Trophoblast cell (in vitro differentiated cells and primary cell): ENCODE measurements at regions not wholly inside any gene's neighbourhood (a gene's known extent, or its start where the extent isn't known, plus 50 kb on each side); places are given as distances from the start of the nearest gene placed in this dataset.

Experiments
- DNase-seq, 2 donors: peaks; one replicate each; pipeline ENCODE4 v3.0.0-alpha.2; 2016
- H2AFZ ChIP-seq: 2 replicates; pipeline ENCODE4 v1.6.1; 2013; ENCODE audit warnings: low read length, moderate library complexity, mild to moderate bottlenecking; ENCODE audit not compliant: insufficient read depth, poor library complexity
- H2AK5ac ChIP-seq: 2 replicates; pipeline ENCODE4 v1.6.1; 2013; ENCODE audit warnings: mild to moderate bottlenecking, low read length
- H2BK120ac ChIP-seq: 2 replicates; pipeline ENCODE4 v1.6.1; 2013; ENCODE audit warnings: low read length, mild to moderate bottlenecking, moderate library complexity; ENCODE audit not compliant: insufficient read depth, poor library complexity
- H2BK12ac ChIP-seq: 2 replicates; pipeline ENCODE4 v1.6.1; 2013; ENCODE audit warnings: mild to moderate bottlenecking, low read length, moderate library complexity
- H2BK5ac ChIP-seq: 2 replicates; pipeline ENCODE4 v1.6.1; 2013; ENCODE audit warnings: low read length, low read depth, moderate library complexity, mild to moderate bottlenecking; ENCODE audit not compliant: poor library complexity
- H3K14ac ChIP-seq: 2 replicates; pipeline ENCODE4 v1.6.1; 2013; ENCODE audit warnings: mild to moderate bottlenecking, low read length
- H3K18ac ChIP-seq: 2 replicates; pipeline ENCODE4 v1.6.1; 2013; ENCODE audit warnings: mild to moderate bottlenecking, low read length
- H3K23ac ChIP-seq: 2 replicates; pipeline ENCODE4 v1.6.1; 2013; ENCODE audit warnings: low read length
- H3K27ac ChIP-seq: 2 replicates; pipeline ENCODE4 v1.5.1; 2013; ENCODE audit warnings: low read depth, mild to moderate bottlenecking, inconsistent platforms, low read length, moderate library complexity
- H3K27me3 ChIP-seq: 2 replicates; pipeline ENCODE4 v1.6.1; 2013; ENCODE audit warnings: inconsistent platforms, mild to moderate bottlenecking, low read length, moderate library complexity; ENCODE audit not compliant: insufficient read depth
- H3K36me3 ChIP-seq, 2 experiments: 1 replicate in 1 of 2; 2 replicates in 1 of 2; pipeline ENCODE4 v1.6.1; 2013; ENCODE audit warnings: low read length in 2 of 2, mild to moderate bottlenecking in 2 of 2, moderate library complexity in 1 of 2; ENCODE audit not compliant: insufficient read depth in 2 of 2, control insufficient read depth in 1 of 2
- H3K4ac ChIP-seq: 2 replicates; pipeline ENCODE4 v1.6.1; 2013; ENCODE audit warnings: low read depth, mild to moderate bottlenecking, low read length, moderate library complexity
- H3K4me1 ChIP-seq, 2 experiments: 1 replicate in 1 of 2; 2 replicates in 1 of 2; pipeline ENCODE4 v1.6.1; 2013; ENCODE audit warnings: low read length in 2 of 2, mild to moderate bottlenecking in 2 of 2, moderate library complexity in 1 of 2; ENCODE audit not compliant: insufficient read depth in 2 of 2, control insufficient read depth in 1 of 2
- H3K4me2 ChIP-seq: 2 replicates; pipeline ENCODE4 v1.6.1; 2013; ENCODE audit warnings: inconsistent platforms, mild to moderate bottlenecking, low read length, moderate library complexity
- H3K4me3 ChIP-seq: 2 replicates; pipeline ENCODE4 v1.5.1; 2013; ENCODE audit warnings: mild to moderate bottlenecking, low read depth, low read length, inconsistent platforms
- H3K79me1 ChIP-seq: one replicate; pipeline ENCODE4 v1.6.1; 2013; ENCODE audit warnings: low read length
- H3K79me2 ChIP-seq: 2 replicates; pipeline ENCODE4 v1.6.1; 2013; ENCODE audit warnings: low read length, mild to moderate bottlenecking; ENCODE audit not compliant: control insufficient read depth, insufficient read depth, poor library complexity
- H3K9ac ChIP-seq: 2 replicates; pipeline ENCODE4 v1.6.1; 2013; ENCODE audit warnings: mild to moderate bottlenecking, low read length
- H3K9me3 ChIP-seq: 2 replicates; pipeline ENCODE4 v1.6.1; 2013; ENCODE audit warnings: low read depth, mild to moderate bottlenecking, control low read depth, inconsistent platforms, low read length; ENCODE audit not compliant: insufficient read depth
- H4K12ac ChIP-seq: 2 replicates; pipeline ENCODE4 v1.6.1; 2013; ENCODE audit warnings: low read depth, mild to moderate bottlenecking, low read length, moderate library complexity
- H4K8ac ChIP-seq: 2 replicates; pipeline ENCODE4 v1.6.1; 2013; ENCODE audit warnings: low read depth, mild to moderate bottlenecking, low read length, moderate library complexity
- H4K91ac ChIP-seq: one replicate; pipeline ENCODE4 v1.6.1; 2013; ENCODE audit warnings: low read depth, mild to moderate bottlenecking, low read length, moderate library complexity
- WGBS: extraction: QIAGEN DNeasy Blood & Tissue Kit; methylation state at CpG from one replicate; pipeline ENCODE4 v1.1.7; 2013; ENCODE audit warnings: missing lambda C conversion rate; ENCODE audit not compliant: insufficient read length, insufficient coverage; ENCODE audit errors: extremely low coverage; 5-methylcytosine and 5-hydroxymethylcytosine counted together

DNA sequence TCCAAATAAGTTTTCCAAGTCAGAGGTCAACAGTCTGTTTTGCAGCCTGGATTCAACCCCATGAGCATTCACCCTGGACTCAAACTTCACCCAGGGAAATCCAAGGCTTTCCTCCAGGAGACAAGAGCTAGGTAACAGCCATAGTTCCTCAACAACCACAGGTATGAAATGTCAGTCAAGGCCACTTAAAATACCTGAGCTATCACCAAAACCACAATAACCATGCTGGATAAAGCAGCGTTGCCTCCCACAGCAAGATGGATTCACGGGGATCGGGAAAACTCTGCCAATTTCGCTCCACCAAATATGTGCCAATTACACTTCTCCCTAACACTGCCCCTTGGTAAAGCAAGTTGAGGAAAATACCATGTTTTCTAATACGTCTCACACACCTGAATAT is 444.1 kb upstream of the KLF6 start:
- H3K36me3 ChIP-seq = no peaks in the 10 kb centered on the region
- no peak overlapping the region for H2AK5ac ChIP-seq
- no peak overlapping the region for H2AFZ ChIP-seq
- H3K18ac ChIP-seq = no peak overlapping the region
- H3K9me3 ChIP-seq = no peaks in the 10 kb centered on the region
- no peaks in the 10 kb centered on the region for H3K27me3 ChIP-seq
- no peak overlapping the region for H3K23ac ChIP-seq
- no peak overlapping the region for H3K14ac ChIP-seq
- no peak overlapping the region for H4K91ac ChIP-seq
- no peaks in the 10 kb centered on the region for H3K79me1 ChIP-seq
- H3K79me2 ChIP-seq = no peaks in the 10 kb centered on the region
- no peak overlapping the region for H4K12ac ChIP-seq
- no peak overlapping the region for H4K8ac ChIP-seq
- H3K9ac ChIP-seq = no peak overlapping the region
- H2BK12ac ChIP-seq = no peak overlapping the region
- H3K4ac ChIP-seq = no peak overlapping the region
- no peak overlapping the region for H3K4me2 ChIP-seq
- H2BK5ac ChIP-seq = no peak overlapping the region
- no peak overlapping the region for H3K27ac ChIP-seq
- no CpG with 5 or more reads among the region's 5 CpGs for WGBS
- H3K4me3 ChIP-seq = no peak overlapping the region
- H2BK120ac ChIP-seq = no peak overlapping the region
- no peaks in the 10 kb centered on the region for H3K4me1 ChIP-seq
- peak in 1 of 2 donors; percentile 4 for DNase-seq

DNA sequence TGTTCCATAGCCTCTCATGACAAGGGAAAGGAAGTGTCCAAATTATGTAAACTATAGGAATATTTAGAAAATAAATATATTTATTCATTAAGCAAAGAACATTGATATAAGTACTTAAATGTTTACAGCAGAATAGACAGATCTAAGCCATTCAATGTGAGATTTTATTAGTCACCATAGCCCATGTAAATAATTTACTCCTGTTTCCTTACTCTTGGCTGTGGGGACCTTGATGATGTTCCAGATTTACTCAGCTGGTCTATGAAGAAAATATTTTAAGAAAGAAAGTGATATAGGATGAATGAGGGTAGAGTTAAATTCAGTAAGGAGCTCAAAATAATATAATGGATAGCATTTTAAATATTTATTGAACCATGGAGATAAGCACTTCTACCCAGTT is 442.6 kb upstream of the KLF6 start:
- Histone ChIP-seq H3K4me3 (no peak overlapping the region), H3K4me2 (no peak overlapping the region), H3K9me3 (no peaks in the 10 kb centered on the region), H2BK12ac (no peak overlapping the region), H3K14ac (no peak overlapping the region), H4K12ac (no peak overlapping the region), H3K9ac (no peak overlapping the region), H2AFZ (no peak overlapping the region), H3K27ac (no peak overlapping the region), H2BK120ac (no peak overlapping the region), H4K8ac (no peak overlapping the region), H3K79me2 (no peaks in the 10 kb centered on the region), H3K18ac (no peak overlapping the region), H3K23ac (no peak overlapping the region), H2BK5ac (no peak overlapping the region), H3K36me3 (no peaks in the 10 kb centered on the region), H3K27me3 (no peaks in the 10 kb centered on the region), H4K91ac (no peak overlapping the region), H3K79me1 (no peaks in the 10 kb centered on the region), H2AK5ac (no peak overlapping the region), H3K4ac (no peak overlapping the region), H3K4me1 (no peaks in the 10 kb centered on the region)
- DNase-seq = no peak

GRCh38 chr10:4226941-4227540 is 442.0 kb upstream of the KLF6 start:
- Histone ChIP-seq H2AFZ (no peak overlapping the region), H2BK12ac (no peak overlapping the region), H3K4me1 (no peaks in the 10 kb centered on the region), H3K4me2 (no peak overlapping the region), H3K4me3 (no peak overlapping the region), H3K9ac (no peak overlapping the region), H3K4ac (no peak overlapping the region), H2AK5ac (no peak overlapping the region), H3K79me1 (no peaks in the 10 kb centered on the region), H2BK5ac (no peak overlapping the region), H2BK120ac (no peak overlapping the region), H3K27ac (no peak overlapping the region), H4K8ac (no peak overlapping the region), H3K79me2 (no peaks in the 10 kb centered on the region), H3K36me3 (no peaks in the 10 kb centered on the region), H3K14ac (no peak overlapping the region), H3K23ac (no peak overlapping the region), H3K27me3 (no peaks in the 10 kb centered on the region), H3K18ac (no peak overlapping the region), H4K12ac (no peak overlapping the region), H3K9me3 (no peaks in the 10 kb centered on the region), H4K91ac (no peak overlapping the region)
- DNase-seq = no peak
- WGBS = no CpG with 5 or more reads among the region's 4 CpGs

- Histone ChIP-seq H3K27ac (no peak overlapping the region), H2AFZ (no peak overlapping the region), H2BK12ac (no peak overlapping the region), H3K4me3 (no peak overlapping the region), H3K4ac (no peak overlapping the region), H3K4me1 (no peaks in the 10 kb centered on the region), H4K8ac (no peak overlapping the region), H3K14ac (no peak overlapping the region), H3K79me1 (no peaks in the 10 kb centered on the region), H3K18ac (no peak overlapping the region), H2AK5ac (no peak overlapping the region), H3K79me2 (no peaks in the 10 kb centered on the region), H3K23ac (no peak overlapping the region), H3K36me3 (no peaks in the 10 kb centered on the region), H3K9me3 (no peaks in the 10 kb centered on the region), H3K9ac (no peak overlapping the region), H3K4me2 (no peak overlapping the region), H3K27me3 (no peaks in the 10 kb centered on the region), H4K91ac (no peak overlapping the region), H2BK120ac (no peak overlapping the region), H2BK5ac (no peak overlapping the region), H4K12ac (no peak overlapping the region)
- peak in 1 of 2 donors; percentile 57 for DNase-seq
- WGBS = no CpG with 5 or more reads among the region's 6 CpGs
Observed at GRCh38 chr10:4224178-4224577, 439.2 kb upstream of the KLF6 start.
